Cardiac muscle cell (in vitro differentiated cells and primary cell): ENCODE measurements at regions not wholly inside any gene's neighbourhood (a gene's known extent, or its start where the extent isn't known, plus 50 kb on each side); places are given as distances from the start of the nearest gene placed in this dataset.

Source experiments
- DNase-seq, 2 donors: peaks; one replicate each; pipeline versions ENCODE4 v3.0.0 to v3.0.0-alpha.2; 2010 to 2017; ENCODE audit warnings: low read depth in 1 of 2, low spot score in 1 of 2
- H3K27ac ChIP-seq: fragments of 200-600 bp; sonication (generic); 2 replicates; pipeline ENCODE4 v1.5.1; 2016
- H3K27me3 ChIP-seq: fragments of 200-600 bp; sonication (generic); 2 replicates; pipeline ENCODE4 v1.6.0; 2016; ENCODE audit warnings: control low read depth
- H3K36me3 ChIP-seq: fragments of 200-600 bp; sonication (generic); 2 replicates; pipeline ENCODE4 v1.5.1; 2016; ENCODE audit warnings: control low read depth
- H3K4me1 ChIP-seq: fragments of 200-600 bp; sonication (generic); 2 replicates; pipeline ENCODE4 v1.8.1; 2017; ENCODE audit warnings: low read depth, mild to moderate bottlenecking, mixed run types
- H3K4me3 ChIP-seq: fragments of 200-600 bp; sonication (generic); 2 replicates; pipeline ENCODE4 v1.5.1; 2016; ENCODE audit warnings: mild to moderate bottlenecking
- H3K9me3 ChIP-seq: fragments of 200-600 bp; sonication (generic); 2 replicates; pipeline ENCODE4 v1.5.1; 2017; ENCODE audit warnings: low read depth, mild to moderate bottlenecking, control low read depth
- CTCF ChIP-seq: IDR thresholded peaks from 2 replicates; pipeline ENCODE4 v1.5.1; 2012; ENCODE audit warnings: low read depth, mild to moderate bottlenecking, low read length

GRCh38 chr14:54117924-54118323 lies 161.3 kb upstream of the BMP4 start:
- Histone ChIP-seq H3K27ac (no peak overlapping the region), H3K4me3 (no peak overlapping the region), H3K4me1 (no peaks in the 10 kb centered on the region), H3K36me3 (no peaks in the 10 kb centered on the region), H3K27me3 (no peaks in the 10 kb centered on the region), H3K9me3 (no peaks in the 10 kb centered on the region)
- TF ChIP-seq CTCF, result no peak
- no peak for DNase-seq

GRCh38 chr14:54120260-54120659 lies 163.6 kb upstream of the BMP4 start:
- Histone ChIP-seq H3K27ac (no peak overlapping the region), H3K4me1 (no peaks in the 10 kb centered on the region), H3K36me3 (no peaks in the 10 kb centered on the region), H3K27me3 (no peaks in the 10 kb centered on the region), H3K4me3 (no peak overlapping the region), H3K9me3 (no peaks in the 10 kb centered on the region)
- TF ChIP-seq CTCF, result no peak
- no peak for DNase-seq

- H3K4me3 ChIP-seq, result no peak overlapping the region
Observed at GRCh38 chr14:54121466-54122027, 164.9 kb upstream of the BMP4 start.

GRCh38 chr14:54123841-54124240 lies 167.2 kb upstream of the BMP4 start:
- Histone ChIP-seq H3K4me3 (no peak overlapping the region), H3K27ac (no peak overlapping the region), H3K27me3 (no peaks in the 10 kb centered on the region), H3K4me1 (no peaks in the 10 kb centered on the region), H3K36me3 (no peaks in the 10 kb centered on the region), H3K9me3 (no peaks in the 10 kb centered on the region)
- no peak for TF ChIP-seq CTCF
- DNase-seq, result no peak

More at GRCh38 chr14:54121466-54122027, 164.9 kb upstream of the BMP4 start:
- Histone ChIP-seq H3K9me3 (no peaks in the 10 kb centered on the region), H3K4me1 (no peaks in the 10 kb centered on the region), H3K27ac (no peak overlapping the region), H3K27me3 (no peaks in the 10 kb centered on the region), H3K36me3 (no peaks in the 10 kb centered on the region)
- TF ChIP-seq CTCF, result no peak
- DNase-seq, result peak in 1 of 2 donors; percentile 18

GRCh38 chr14:54125109-54125508 lies 168.5 kb upstream of the BMP4 start:
- no peak for DNase-seq
- Histone ChIP-seq H3K4me1 (no peaks in the 10 kb centered on the region), H3K4me3 (no peak overlapping the region), H3K9me3 (no peaks in the 10 kb centered on the region), H3K27ac (no peak overlapping the region), H3K36me3 (no peaks in the 10 kb centered on the region), H3K27me3 (no peaks in the 10 kb centered on the region)
- no peak for TF ChIP-seq CTCF

- Histone ChIP-seq H3K9me3 (no peaks in the 10 kb centered on the region), H3K36me3 (no peaks in the 10 kb centered on the region), H3K4me3 (no peak overlapping the region), H3K4me1 (no peaks in the 10 kb centered on the region), H3K27ac (no peak overlapping the region), H3K27me3 (no peaks in the 10 kb centered on the region)
- DNase-seq, result no peak
- TF ChIP-seq CTCF, result no peak
Observed at GRCh38 chr14:54126947-54127346, 170.3 kb upstream of the BMP4 start.
